Esophagus muscularis mucosa (tissue), 4 donors: ENCODE measurements at regions not wholly inside any gene's neighbourhood (a gene's known extent, or its start where the extent isn't known, plus 50 kb on each side); places are given as distances from the start of the nearest gene placed in this dataset.

ENCODE experiments used
- DNase-seq: peaks from one replicate; pipeline ENCODE4 v3.0.0-alpha.2; 2017; ENCODE audit errors: extremely low spot score
- H3K27ac ChIP-seq, 4 donors: fragments of 200-600 bp; sonication (generic); replicated peaks in 1 of 4; 1 replicate in 3 of 4; 2 replicates in 1 of 4; pipeline ENCODE4 v1.5.1; 2016 to 2019; ENCODE audit warnings: mild to moderate bottlenecking in 1 of 4
- H3K27me3 ChIP-seq, 4 donors: fragments of 200-600 bp; sonication (generic); one replicate each; pipeline versions ENCODE4 v1.5.1 to v1.6.0; 2016 to 2019
- H3K36me3 ChIP-seq, 4 donors: fragments of 200-600 bp; sonication (generic); one replicate each; pipeline ENCODE4 v1.5.1; 2016 to 2019
- H3K4me1 ChIP-seq, 4 donors: fragments of 200-600 bp; sonication (generic); one replicate each; pipeline ENCODE4 v1.5.1; 2016 to 2019
- H3K4me3 ChIP-seq, 4 donors: fragments of 200-600 bp; sonication (generic); 1 replicate in 2 of 4; 2 replicates in 2 of 4; pipeline ENCODE4 v1.5.1; 2016 to 2019; ENCODE audit warnings: mild to moderate bottlenecking in 4 of 4, moderate library complexity in 1 of 4
- H3K9me3 ChIP-seq, 4 donors: fragments of 200-600 bp; sonication (generic); 1 replicate in 3 of 4; 2 replicates in 1 of 4; pipeline ENCODE4 v1.5.1; 2016 to 2019
- EP300 ChIP-seq: sonication (generic); formaldehyde crosslinking; IDR thresholded peaks from one replicate; pipeline ENCODE4 v1.6.1; 2017; ENCODE audit warnings: antibody characterized with exemption
- POLR2A ChIP-seq: fragments of 450-650 bp; IDR thresholded peaks from one replicate; pipeline ENCODE4 v1.6.1; 2017; ENCODE audit warnings: antibody characterized with exemption, moderate library complexity, mild to moderate bottlenecking, low read depth
- POLR2AphosphoS5 ChIP-seq, 2 donors: sonication (generic); formaldehyde crosslinking; IDR thresholded peaks; one replicate each; pipeline ENCODE4 v1.6.1; 2017; ENCODE audit warnings: antibody characterized with exemption in 2 of 2
- WGBS: methylation state at CpG from one replicate; pipeline ENCODE4 v1.1.5; 2018; 5-methylcytosine and 5-hydroxymethylcytosine counted together
- intact Hi-C: fragments of 100-400 bp; cut with DNase I; formaldehyde crosslinking; loops from one replicate; pipeline ENCODE4 v1.15.1; 2023
- TF ChIP-seq, protein P1 (sequence below), 3 experiments: fragments of 200-600 bp in 2 of 3; fragments of 450-650 bp in 1 of 3; sonication (generic) in 2 of 3; IDR thresholded peaks; one replicate each; pipeline ENCODE4 v1.5.1; 2017 to 2019; ENCODE audit warnings: antibody characterized with exemption in 3 of 3, mild to moderate bottlenecking in 2 of 3, moderate library complexity in 1 of 3

DNA sequence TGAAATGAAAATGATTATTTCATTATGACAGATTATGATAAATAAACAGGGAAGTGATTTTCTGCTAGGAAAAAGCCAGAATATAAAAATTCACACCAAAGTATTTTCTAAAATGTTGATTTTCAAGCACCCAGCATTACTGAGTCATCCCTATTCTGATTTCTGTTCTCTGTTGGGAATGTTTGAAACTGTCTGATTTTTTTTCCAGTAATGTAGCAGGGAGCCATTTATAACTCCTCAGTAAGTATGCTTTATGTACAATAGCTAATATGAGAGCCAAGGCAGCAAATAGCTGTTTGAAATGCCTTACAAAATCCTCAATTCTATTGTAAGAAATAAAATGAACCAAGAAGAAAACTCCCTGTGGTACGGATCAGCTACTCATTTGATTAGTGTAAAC is 471.7 kb upstream of the TYRP1 start:
- no peaks in the 10 kb centered on the region for H3K4me1 ChIP-seq
- H3K27ac ChIP-seq: no peak overlapping the region
- no peak for DNase-seq
- no peaks in the 10 kb centered on the region for H3K36me3 ChIP-seq
- intact Hi-C loops: no loop called here
- no peak for TF ChIP-seq POLR2AphosphoS5 (IDR thresholded peaks at IDR 0.05)
- TF ChIP-seq POLR2A: no peak
- TF ChIP-seq, protein P1, sequence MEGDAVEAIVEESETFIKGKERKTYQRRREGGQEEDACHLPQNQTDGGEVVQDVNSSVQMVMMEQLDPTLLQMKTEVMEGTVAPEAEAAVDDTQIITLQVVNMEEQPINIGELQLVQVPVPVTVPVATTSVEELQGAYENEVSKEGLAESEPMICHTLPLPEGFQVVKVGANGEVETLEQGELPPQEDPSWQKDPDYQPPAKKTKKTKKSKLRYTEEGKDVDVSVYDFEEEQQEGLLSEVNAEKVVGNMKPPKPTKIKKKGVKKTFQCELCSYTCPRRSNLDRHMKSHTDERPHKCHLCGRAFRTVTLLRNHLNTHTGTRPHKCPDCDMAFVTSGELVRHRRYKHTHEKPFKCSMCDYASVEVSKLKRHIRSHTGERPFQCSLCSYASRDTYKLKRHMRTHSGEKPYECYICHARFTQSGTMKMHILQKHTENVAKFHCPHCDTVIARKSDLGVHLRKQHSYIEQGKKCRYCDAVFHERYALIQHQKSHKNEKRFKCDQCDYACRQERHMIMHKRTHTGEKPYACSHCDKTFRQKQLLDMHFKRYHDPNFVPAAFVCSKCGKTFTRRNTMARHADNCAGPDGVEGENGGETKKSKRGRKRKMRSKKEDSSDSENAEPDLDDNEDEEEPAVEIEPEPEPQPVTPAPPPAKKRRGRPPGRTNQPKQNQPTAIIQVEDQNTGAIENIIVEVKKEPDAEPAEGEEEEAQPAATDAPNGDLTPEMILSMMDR (IDR thresholded peaks at IDR 0.05): no peak
- TF ChIP-seq EP300: no peak
- WGBS: 14% methylated on average over 1 of the region's 1 CpG
- H3K27me3 ChIP-seq: no peaks in the 10 kb centered on the region
- H3K9me3 ChIP-seq: no peaks in the 10 kb centered on the region
- no peak overlapping the region for H3K4me3 ChIP-seq

DNA sequence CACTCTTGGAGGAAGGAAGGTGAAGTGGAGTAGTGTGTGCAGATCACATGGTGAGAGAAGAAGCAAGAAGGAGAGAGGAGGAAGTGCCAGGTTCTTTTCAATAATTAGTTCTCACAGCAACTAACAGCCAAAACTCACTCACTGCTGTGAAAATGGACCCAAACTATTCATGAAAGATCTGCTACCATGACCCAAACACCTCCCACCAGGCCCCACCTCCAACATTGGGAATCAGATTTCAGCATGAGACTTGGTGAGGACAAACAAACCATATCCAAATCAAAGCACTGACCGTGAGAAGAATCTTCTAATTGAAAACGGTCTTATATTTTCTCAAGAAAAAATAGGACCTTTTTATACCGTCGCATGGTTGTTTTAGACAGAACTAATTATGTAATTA is 468.7 kb upstream of the TYRP1 start:
- no peaks in the 10 kb centered on the region for H3K36me3 ChIP-seq
- 69% methylated on average over 4 of the region's 4 CpGs for WGBS
- H3K27me3 ChIP-seq: no peaks in the 10 kb centered on the region
- no peak overlapping the region for H3K4me3 ChIP-seq
- intact Hi-C loops: no loop called here
- DNase-seq: no peak
- TF ChIP-seq, protein P1 (IDR thresholded peaks at IDR 0.05): no peak
- TF ChIP-seq POLR2A (no peak), POLR2AphosphoS5 (IDR thresholded peaks at IDR 0.05) (no peak), EP300 (no peak)
- no peak overlapping the region for H3K27ac ChIP-seq
- H3K9me3 ChIP-seq: no peaks in the 10 kb centered on the region
- H3K4me1 ChIP-seq: no peaks in the 10 kb centered on the region

DNA sequence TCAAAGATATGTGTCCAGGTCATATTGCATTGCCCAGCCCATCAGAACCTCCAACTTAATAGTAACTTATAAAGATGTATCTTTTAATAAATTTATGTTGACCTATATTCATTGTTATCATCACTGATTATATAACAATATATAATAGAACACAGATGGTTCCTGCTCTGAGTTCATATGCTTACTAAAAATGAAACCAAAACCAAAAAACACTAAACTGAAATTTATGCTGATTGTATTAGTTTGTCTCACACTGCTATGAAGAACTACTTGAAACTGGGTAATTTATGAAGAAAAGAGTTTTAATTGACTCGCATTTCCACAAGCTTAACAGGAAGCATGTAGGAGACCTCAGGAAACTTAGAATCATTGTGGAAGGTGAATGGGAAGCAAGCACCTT is 462.5 kb upstream of the TYRP1 start:
- Histone ChIP-seq H3K27me3 (no peaks in the 10 kb centered on the region), H3K4me3 (no peak overlapping the region), H3K9me3 (peaks cover 0 to 6% (median 0%) of the 10 kb centered on the region in 4 donors), H3K27ac (no peak overlapping the region), H3K36me3 (no peaks in the 10 kb centered on the region), H3K4me1 (no peaks in the 10 kb centered on the region)
- WGBS: 59% methylated on average over 1 of the region's 1 CpG
- DNase-seq: no peak
- intact Hi-C loops: no loop called here
- TF ChIP-seq, protein P1 (IDR thresholded peaks at IDR 0.05): no peak
- no peak for TF ChIP-seq POLR2AphosphoS5 (IDR thresholded peaks at IDR 0.05)
- no peak for TF ChIP-seq POLR2A
- TF ChIP-seq EP300: no peak

DNA sequence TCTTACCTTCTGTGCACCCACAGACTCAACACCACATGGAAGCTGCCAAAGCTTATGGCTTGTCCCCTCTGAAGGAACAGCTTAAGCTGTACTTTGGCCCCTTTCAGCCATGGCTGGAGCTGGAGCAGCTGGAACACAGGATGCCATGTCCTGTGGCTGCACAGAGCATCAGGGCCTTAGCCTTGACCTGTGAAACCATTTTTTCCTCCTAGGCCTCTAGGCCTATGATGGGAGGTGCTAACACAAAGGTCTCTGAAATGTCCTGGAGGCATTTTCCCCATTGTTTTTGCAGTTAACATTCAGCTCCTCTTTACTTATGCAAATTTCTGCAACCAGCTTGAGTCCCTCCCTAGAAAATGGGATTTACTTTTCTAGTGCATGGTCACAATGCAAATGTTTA is 461.4 kb upstream of the TYRP1 start:
- H3K27ac ChIP-seq: no peak overlapping the region
- no peak for TF ChIP-seq EP300
- no peak for TF ChIP-seq POLR2AphosphoS5 (IDR thresholded peaks at IDR 0.05)
- TF ChIP-seq, protein P1 (IDR thresholded peaks at IDR 0.05): no peak
- TF ChIP-seq POLR2A: no peak
- no peak overlapping the region for H3K4me3 ChIP-seq
- H3K4me1 ChIP-seq: no peaks in the 10 kb centered on the region
- DNase-seq: no peak
- peaks cover 0 to 6% (median 0%) of the 10 kb centered on the region in 4 donors for H3K9me3 ChIP-seq
- no peaks in the 10 kb centered on the region for H3K27me3 ChIP-seq
- intact Hi-C loops: no loop called here
- H3K36me3 ChIP-seq: no peaks in the 10 kb centered on the region

DNA sequence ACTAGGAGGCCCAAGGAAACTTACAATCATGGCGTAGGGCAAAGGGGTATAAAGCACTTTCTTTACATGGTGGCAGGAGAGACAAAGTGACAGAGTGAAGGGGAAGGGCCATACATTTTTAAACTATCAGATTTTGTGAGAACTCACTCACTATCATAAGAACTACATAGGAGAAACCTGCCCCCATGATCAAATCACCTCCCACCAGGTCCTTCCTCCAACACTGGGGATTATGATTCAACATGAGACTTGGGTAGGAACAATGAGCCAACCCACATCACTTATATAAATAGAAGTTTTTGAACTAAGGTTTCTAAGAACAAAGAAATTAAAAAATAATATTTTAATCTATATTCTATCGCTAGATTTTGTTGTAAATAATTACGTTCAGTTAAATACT is 460.3 kb upstream of the TYRP1 start:
- DNase-seq: no peak
- H3K27me3 ChIP-seq: no peaks in the 10 kb centered on the region
- TF ChIP-seq POLR2AphosphoS5 (IDR thresholded peaks at IDR 0.05) (no peak), EP300 (no peak), POLR2A (no peak)
- TF ChIP-seq, protein P1 (IDR thresholded peaks at IDR 0.05): no peak
- no peak overlapping the region for H3K27ac ChIP-seq
- intact Hi-C loops: no loop called here
- 94% methylated on average over 3 of the region's 3 CpGs for whole genome bisulfite sequencing
- no peak overlapping the region for H3K4me3 ChIP-seq
- H3K9me3 ChIP-seq: peaks cover 0 to 6% (median 0%) of the 10 kb centered on the region in 4 donors
- H3K4me1 ChIP-seq: no peaks in the 10 kb centered on the region
- no peaks in the 10 kb centered on the region for H3K36me3 ChIP-seq
